ENCODE measurements at regions not wholly inside any gene's neighbourhood (a gene's known extent, or its start where the extent isn't known, plus 50 kb on each side); places are given as distances from the start of the nearest gene placed in this dataset.
A peak's percentile ranks its signal among the peaks of the same experiment; 100 is the strongest.

GRCh38 chr2:18387441-18388206 is 172.8 kb downstream of the RDH14 start:
- no peak for TF ChIP-seq CTCF (IDR thresholded peaks at IDR 0.05)
- intact Hi-C loops (cut with micrococcal nuclease) = loop anchor here (1.0 to 5.0 kb wide), 3 partner anchors 975 to 1710 kb away; no protein-coding TSS in a partner anchor
- H3K27me3 Mint-ChIP-seq = peaks cover 8% of the 10 kb centered on the region
- DNase-seq = peak; percentile 36
- H3K4me1 Mint-ChIP-seq = peaks cover 5% of the 10 kb centered on the region
- no peak overlapping the region for H3K4me3 Mint-ChIP-seq
- H3K27ac Mint-ChIP-seq = no peak overlapping the region
- H3K9me3 Mint-ChIP-seq = no peaks in the 10 kb centered on the region
- no peaks in the 10 kb centered on the region for H3K36me3 Mint-ChIP-seq (ENCODE audit: low read depth)
- POLR2A ChIA-PET = no interaction called here
- CTCF ChIA-PET = interaction anchor here (0.9 to 1.8 kb wide), 6 partner anchors 9 to 1475 kb away, joined by 3 to 9 read pairs (median 4); no protein-coding TSS in a partner anchor
- ATAC-seq (ENCODE audit: low read depth) = peak; percentile 61

GRCh38 chr2:18384242-18384641 is 176.2 kb downstream of the RDH14 start:
- no peak for DNase-seq

GRCh38 chr2:18381386-18381785 is 179.1 kb downstream of the RDH14 start:
- no peak overlapping the region for H3K27ac Mint-ChIP-seq
- no peaks in the 10 kb centered on the region for H3K9me3 Mint-ChIP-seq
- TF ChIP-seq CTCF (IDR thresholded peaks at IDR 0.05) = no peak
- peaks cover 14% of the 10 kb centered on the region for H3K27me3 Mint-ChIP-seq
- H3K4me1 Mint-ChIP-seq = no peaks in the 10 kb centered on the region
- H3K36me3 Mint-ChIP-seq (ENCODE audit: low read depth) = no peaks in the 10 kb centered on the region
- intact Hi-C loops (cut with micrococcal nuclease) = no loop called here
- CTCF ChIA-PET = interaction anchor here (0.9 kb wide), 1 partner anchor 11 kb away, joined by 4 read pairs; no protein-coding TSS in a partner anchor
- ATAC-seq (ENCODE audit: low read depth) (no peak), DNase-seq (no peak)
- H3K4me3 Mint-ChIP-seq = no peak overlapping the region
- POLR2A ChIA-PET = interaction anchor here (0.6 kb wide), 1 partner anchor 28 kb away, joined by 3 read pairs; no protein-coding TSS in a partner anchor

More at GRCh38 chr2:18384242-18384641, 176.2 kb downstream of the RDH14 start:
- Mint-ChIP-seq H3K4me1 (peaks cover 5% of the 10 kb centered on the region), H3K9me3 (no peaks in the 10 kb centered on the region), H3K27ac (no peak overlapping the region), H3K36me3 (ENCODE audit: low read depth) (no peaks in the 10 kb centered on the region), H3K4me3 (no peak overlapping the region), H3K27me3 (peaks cover 3% of the 10 kb centered on the region)
- no peak for ATAC-seq (ENCODE audit: low read depth)
- no peak for TF ChIP-seq CTCF (IDR thresholded peaks at IDR 0.05)
- POLR2A ChIA-PET = no interaction called here
- intact Hi-C loops (cut with micrococcal nuclease) = no loop called here
- CTCF ChIA-PET = no interaction called here

GRCh38 chr2:18380321-18380720 is 180.1 kb downstream of the RDH14 start:
- Mint-ChIP-seq H3K4me1 (no peaks in the 10 kb centered on the region), H3K9me3 (no peaks in the 10 kb centered on the region), H3K4me3 (no peak overlapping the region), H3K27me3 (peaks cover 11% of the 10 kb centered on the region), H3K36me3 (ENCODE audit: low read depth) (no peaks in the 10 kb centered on the region), H3K27ac (no peak overlapping the region)
- POLR2A ChIA-PET = no interaction called here
- no peak for ATAC-seq (ENCODE audit: low read depth)
- intact Hi-C loops (cut with micrococcal nuclease) = no loop called here
- no peak for DNase-seq
- no peak for TF ChIP-seq CTCF (IDR thresholded peaks at IDR 0.05)
- CTCF ChIA-PET = no interaction called here

- no peaks in the 10 kb centered on the region for H3K36me3 Mint-ChIP-seq (ENCODE audit: low read depth)
- no peak overlapping the region for H3K4me3 Mint-ChIP-seq
- H3K9me3 Mint-ChIP-seq = no peaks in the 10 kb centered on the region
- intact Hi-C loops (cut with micrococcal nuclease) = loop anchor here (5.0 kb wide), 1 partner anchor 733 kb away; no protein-coding TSS in a partner anchor
- no peak for TF ChIP-seq CTCF (IDR thresholded peaks at IDR 0.05)
- DNase-seq (no peak), ATAC-seq (ENCODE audit: low read depth) (no peak)
- H3K27ac Mint-ChIP-seq = no peak overlapping the region
- no peaks in the 10 kb centered on the region for H3K4me1 Mint-ChIP-seq
- peaks cover 11% of the 10 kb centered on the region for H3K27me3 Mint-ChIP-seq
- POLR2A ChIA-PET = no interaction called here
- CTCF ChIA-PET = interaction anchor here (1.1 to 2.2 kb wide), 2 partner anchors 8 to 12 kb away, joined by 4 to 9 read pairs; no protein-coding TSS in a partner anchor
Measured at GRCh38 chr2:18379870-18380269, 180.6 kb downstream of the RDH14 start.

Measured in activated B cell treated with CpG ODN at 0.5 μM for 24 hours (primary cell).